AG10803 (cell line): ENCODE measurements at regions not wholly inside any gene's neighbourhood (a gene's known extent, or its start where the extent isn't known, plus 50 kb on each side); places are given as distances from the start of the nearest gene placed in this dataset.

Experiments
- DNase-seq: peaks from one replicate; pipeline ENCODE4 v3.0.0; 2010; ENCODE audit warnings: low read depth
- H3K4me3 ChIP-seq: 2 replicates; pipeline ENCODE4 v1.5.1; 2011; ENCODE audit warnings: mild to moderate bottlenecking, low read length, control low read depth
- CTCF ChIP-seq: conservative IDR thresholded peaks from 2 replicates; pipeline ENCODE4 v1.5.1; 2011; ENCODE audit warnings: mild to moderate bottlenecking, low read length, control low read depth, inconsistent platforms

DNA sequence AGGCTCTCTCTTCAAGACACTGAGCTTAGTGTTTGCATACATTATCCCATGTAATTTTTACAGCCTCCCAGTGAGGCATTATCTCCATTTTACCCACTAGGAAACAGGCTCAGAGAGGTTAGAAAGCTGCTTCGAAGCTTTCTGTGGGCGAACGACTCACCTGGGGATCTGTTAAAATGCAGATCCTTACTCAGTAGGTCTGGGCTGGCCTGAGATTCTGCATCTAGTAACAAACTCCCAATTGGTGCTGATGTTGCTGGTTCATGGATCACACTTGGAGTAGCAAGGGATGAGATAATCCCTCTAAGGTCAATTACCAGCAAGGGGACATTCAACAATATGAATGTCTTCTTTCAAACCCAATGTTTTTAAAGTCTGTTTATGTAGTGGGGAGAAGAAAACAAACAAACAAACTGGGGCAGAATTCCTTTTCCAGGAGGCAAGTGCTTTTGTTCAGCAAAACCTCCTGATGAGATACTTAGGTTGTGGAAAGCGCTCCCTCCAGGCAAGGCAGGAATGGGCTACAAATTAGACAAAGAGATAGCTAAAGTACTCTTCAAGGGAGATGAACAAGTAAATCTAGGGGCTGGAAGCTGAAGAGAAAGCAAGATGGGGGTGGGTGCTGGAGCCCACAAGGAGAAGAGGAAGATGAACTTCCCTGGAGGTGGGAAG lies 311.9 kb downstream of the SHQ1 start:
- no peak for TF ChIP-seq CTCF

DNA sequence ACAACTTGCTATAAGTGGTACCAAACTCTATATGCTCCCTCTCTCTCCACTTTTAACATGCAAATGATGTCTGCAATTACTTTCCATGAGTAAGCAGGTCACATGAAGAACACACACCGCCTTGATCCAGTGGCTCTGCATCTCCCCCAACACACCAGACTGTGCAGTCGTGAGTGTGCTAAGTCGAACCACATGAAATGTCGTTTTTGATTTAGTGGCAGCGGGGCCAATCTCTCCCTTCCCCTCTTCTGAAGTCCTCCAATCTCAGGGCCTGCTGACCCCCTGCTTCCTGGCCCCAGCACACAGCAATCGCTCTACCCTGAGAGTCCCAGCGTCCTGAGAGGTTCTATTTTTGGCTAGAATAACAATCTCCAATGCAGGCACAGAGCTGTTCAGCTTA lies 312.5 kb downstream of the SHQ1 start:
- TF ChIP-seq CTCF: no peak
- DNase-seq: no peak
- H3K4me3 ChIP-seq: no peak overlapping the region

More for the DNA sequence above, 311.9 kb downstream of the SHQ1 start:
- no peak overlapping the region for H3K4me3 ChIP-seq
- no peak for DNase-seq

- DNase-seq: no peak
- no peak for TF ChIP-seq CTCF
- no peak overlapping the region for H3K4me3 ChIP-seq
Observed at GRCh38 chr3:72533591-72534473, 314.4 kb downstream of the SHQ1 start.

GRCh38 chr3:72530426-72530825 lies 317.8 kb downstream of the SHQ1 start:
- TF ChIP-seq CTCF: no peak
- no peak for DNase-seq
- H3K4me3 ChIP-seq: no peak overlapping the region

DNA sequence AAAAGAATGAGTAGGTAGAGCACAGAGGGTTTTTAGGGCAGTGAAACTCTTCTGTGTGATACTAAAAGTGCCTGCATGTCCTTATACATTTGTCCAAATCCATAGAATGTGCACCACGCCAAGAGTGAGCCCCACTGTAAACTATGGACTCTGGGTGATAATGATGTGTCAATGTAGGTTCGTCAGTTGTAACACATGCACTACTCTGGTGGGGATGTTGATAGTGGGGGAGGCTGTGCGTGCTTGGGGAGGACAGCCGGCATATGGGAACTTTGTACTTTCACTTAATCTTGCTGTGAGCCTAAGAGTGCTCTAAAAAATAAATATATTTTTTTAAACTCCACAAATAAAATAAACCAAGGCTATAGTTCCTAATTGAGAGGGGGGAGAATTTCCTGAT lies 319.2 kb downstream of the SHQ1 start:
- no peak for TF ChIP-seq CTCF
- no peak for DNase-seq
- no peak overlapping the region for H3K4me3 ChIP-seq

DNA sequence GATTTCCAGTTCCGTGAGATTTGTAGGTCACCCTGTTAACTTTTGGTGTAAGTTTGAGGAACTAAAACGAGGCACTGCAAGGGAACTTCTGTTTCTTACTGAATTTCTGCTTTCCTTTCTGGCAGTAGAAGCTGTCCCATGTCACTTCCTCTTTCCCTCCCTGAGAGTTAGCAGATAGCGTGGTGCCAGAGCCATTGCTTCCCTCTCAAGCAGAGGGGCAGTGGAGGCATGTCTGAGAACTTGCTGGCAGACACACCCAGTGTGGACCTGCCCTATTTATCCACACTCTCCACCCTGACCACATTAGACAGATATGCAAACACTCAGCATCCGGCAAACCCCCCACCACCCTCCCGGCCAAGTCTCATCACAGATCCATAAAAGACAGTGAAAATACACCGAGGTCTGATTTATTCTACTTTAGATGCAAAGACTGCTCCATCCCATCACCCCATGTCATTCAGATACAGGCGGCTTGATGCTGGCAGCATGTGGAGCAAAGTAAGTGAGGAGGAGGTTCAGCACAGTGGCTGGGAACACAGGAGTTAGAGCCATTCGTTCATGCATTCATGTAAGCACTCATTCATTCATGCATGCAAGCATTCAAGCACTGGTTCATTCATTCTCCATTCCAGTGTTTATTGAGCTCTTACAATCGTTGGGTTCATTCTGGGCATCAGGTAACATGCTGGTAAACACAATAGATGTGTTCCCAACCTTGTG lies 324.7 kb downstream of the SHQ1 start:
- no peak for DNase-seq
- no peak overlapping the region for H3K4me3 ChIP-seq
- no peak for TF ChIP-seq CTCF
